Amniotic stem cell (primary cell): ENCODE measurements at regions not wholly inside any gene's neighbourhood (a gene's known extent, or its start where the extent isn't known, plus 50 kb on each side); places are given as distances from the start of the nearest gene placed in this dataset.
"Not testable (repeated sequence)": the region's sequence is repeated elsewhere in the genome, so short reads cannot be mapped to it uniquely, and the experiment has no call there.

Source experiments
- DNase-seq: peaks from one replicate; lab custom pipeline; 2025; lab: John Stamatoyannopoulos, UW

DNA sequence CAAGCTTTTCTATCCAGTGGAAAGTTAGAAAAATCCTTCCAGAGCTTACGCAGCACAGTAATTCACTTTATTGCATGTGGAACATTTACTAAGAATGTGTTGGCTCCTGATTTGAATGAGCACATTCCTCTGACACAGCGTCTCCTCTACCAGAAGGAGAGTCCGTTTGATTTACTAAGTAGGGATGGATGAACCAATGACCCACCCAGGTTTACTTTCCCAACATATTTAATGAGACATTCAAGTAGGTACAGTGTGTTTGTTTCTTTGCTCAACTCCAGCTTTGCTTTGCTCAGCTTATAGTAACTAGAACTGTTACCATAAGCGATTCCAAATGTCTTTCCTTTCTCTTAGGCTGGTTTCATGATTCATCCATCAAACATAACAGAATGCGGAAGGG is 161.7 kb downstream of the SMARCA1 start:
- no peak for DNase-seq

DNA sequence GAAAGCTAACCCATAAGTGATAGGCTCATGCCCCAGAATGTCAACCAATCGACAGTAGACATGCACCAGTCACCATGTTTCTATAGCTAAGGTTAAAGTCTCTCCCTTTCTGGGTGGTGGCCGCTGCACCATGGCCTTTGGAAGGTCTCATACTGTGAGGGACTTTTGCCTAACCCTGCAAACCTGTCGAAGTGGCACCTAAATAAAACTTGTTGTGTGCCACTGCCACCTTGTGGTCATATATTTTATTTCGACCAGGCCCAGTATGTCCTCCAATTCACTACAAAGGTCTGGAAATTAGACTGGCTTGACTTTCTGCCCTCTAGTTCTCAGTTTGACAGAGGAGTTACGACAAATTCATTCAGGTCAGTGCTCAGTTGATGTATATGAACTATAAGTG is 163.1 kb downstream of the SMARCA1 start:
- no peak for DNase-seq

DNA sequence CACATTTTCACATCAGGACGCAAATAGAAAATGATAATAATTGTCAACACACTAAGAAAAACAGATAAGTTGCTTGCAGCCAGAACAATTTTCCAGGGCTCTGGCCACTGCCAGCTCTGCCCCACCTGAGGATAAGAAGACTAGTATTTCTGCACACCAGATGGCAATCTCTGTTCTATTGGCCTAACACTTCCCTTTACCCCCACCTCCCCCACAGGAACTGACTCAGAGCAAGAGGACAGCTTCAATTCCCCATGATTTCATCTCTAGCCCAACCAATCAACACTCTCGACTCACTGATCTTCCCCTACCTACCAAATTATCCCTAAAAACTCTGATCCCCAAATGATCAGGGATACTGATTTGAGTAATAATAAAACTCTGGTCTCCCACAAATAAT is 164.0 kb downstream of the SMARCA1 start:
- no peak for DNase-seq

DNA sequence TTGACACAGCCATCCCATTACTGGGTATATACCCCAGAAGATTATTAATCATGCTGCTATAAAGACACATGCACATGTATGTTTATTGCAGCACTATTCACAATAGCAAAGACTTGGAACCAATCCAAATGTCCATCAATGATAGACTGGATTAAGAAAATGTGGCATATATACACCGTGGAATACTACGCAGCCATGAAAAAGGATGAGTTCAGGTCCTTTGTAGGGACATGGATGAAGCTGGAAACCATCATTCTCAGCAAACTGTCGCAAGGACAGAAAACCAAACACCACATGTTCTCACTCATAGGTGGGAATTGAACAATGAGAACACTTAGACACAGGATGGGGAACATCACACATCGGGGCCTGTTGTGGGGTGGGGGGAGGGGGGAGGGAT is 165.9 kb downstream of the SMARCA1 start:
- DNase-seq: not testable (repeated sequence)

DNA sequence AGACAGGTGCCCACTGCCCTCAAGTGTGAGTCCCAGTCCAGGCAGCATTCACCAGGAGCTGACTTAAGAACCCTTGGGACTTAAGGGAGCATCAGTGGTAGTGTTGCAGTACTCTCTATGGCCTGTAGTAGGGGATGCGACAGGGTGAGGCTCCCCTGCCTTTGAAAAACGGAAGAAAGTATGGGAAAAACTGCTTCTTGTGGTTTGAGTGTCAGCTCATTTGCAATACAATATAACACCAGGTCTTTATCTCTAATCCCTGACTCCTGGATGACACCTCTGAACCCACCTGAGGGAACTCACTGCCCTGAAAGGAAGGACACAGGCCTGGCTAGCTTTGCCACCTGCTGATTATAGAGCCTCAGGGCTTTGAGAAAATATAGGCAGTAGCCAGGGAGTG is 176.0 kb downstream of the SMARCA1 start:
- DNase-seq: no peak

DNA sequence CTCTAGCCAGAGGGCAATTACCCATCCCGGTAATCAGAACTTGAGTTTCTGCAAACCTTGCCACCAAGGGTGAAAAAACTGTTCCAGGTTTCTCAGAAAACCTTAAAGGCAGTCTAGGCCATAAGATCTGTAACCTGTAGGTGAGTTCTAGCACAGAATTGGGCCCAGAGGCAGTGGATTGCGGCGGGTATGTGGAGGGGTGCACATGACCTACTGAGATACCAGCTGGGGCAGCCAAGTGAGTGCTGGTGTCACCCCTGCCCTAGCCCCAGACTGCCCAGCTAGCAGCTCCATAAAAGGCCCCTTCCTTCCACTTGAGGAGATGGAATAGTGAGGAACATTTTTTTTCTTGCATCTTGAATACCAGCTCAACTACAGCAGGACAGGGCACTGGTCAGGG is 176.7 kb downstream of the SMARCA1 start:
- DNase-seq: no peak

DNA sequence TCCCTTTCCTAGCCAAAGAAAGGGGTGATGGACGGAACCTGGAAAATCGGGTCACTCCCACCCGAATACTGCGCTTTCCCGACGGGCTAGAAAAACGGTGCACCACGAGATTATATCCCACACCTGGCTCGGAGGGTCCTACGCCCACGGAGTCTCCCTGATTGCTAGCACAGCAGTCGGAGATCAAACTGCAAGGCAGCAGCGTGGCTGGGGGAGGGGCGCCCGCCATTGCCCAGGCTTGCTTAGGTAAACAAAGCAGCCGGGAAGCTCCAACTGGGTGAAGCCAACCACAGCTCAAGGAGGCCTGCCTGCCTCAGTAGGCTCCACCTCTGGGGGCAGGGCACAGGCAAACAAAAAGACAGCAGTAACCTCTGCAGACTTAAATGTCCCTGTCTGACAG is 186.0 kb downstream of the SMARCA1 start:
- not testable (repeated sequence) for DNase-seq

DNA sequence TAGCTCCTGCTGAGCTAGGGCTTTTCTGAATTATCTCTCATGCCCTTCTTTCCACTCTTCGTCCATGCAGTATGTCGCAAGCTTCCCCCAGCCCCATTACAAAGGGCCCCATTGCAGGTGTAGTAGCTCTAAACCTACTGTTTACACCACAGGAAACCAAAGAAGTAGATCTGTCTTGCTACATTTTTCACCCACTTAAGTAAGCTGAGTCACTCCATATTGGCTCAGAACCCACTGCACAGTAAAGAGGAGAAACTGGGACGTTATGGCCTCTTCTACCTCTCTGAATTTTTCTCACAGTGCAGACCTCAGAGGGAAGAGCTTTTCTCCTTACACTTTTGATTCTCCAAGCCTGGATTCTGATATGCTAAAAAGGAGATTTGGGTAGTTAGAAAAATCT is 200.2 kb downstream of the SMARCA1 start:
- no peak for DNase-seq

DNA sequence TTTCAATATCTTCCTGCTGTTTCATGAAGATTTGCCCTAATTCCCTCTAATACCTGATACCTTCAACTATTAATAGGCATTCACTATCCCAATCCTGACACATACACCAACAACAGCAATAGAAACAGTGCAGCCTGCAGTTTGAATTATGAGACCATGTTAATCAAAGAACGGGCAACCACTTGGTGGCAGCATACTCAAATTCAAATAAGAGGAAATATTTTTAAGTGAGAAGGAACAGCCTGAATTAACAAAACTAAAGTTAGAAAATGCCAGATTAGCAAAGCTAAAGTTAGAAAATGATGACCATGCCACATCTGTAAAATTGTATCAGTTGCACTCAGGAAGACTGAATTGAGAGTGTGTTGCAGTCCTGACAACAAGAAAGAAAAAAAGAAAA is 204.9 kb downstream of the SMARCA1 start:
- peak; percentile 23 for DNase-seq

DNA sequence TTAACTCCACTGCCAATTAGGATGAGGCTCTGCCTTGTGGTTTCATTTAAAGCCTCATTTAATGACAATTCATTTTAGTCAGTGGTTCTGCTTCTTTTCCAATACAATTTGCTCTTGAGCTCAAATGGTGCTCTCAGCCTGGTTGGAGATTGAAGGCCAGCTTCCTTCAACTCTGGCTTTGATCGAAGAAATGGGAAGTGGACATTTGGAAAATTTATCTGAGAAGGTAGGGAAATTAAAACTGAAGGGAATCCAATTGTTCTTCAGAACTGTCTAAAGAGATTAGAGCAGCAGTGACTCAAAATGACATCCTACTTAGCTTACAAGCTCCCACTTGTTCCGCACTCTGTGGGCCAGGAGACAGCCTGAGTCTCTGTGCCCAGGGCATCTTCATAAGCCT is 206.8 kb downstream of the SMARCA1 start:
- DNase-seq: no peak

DNA sequence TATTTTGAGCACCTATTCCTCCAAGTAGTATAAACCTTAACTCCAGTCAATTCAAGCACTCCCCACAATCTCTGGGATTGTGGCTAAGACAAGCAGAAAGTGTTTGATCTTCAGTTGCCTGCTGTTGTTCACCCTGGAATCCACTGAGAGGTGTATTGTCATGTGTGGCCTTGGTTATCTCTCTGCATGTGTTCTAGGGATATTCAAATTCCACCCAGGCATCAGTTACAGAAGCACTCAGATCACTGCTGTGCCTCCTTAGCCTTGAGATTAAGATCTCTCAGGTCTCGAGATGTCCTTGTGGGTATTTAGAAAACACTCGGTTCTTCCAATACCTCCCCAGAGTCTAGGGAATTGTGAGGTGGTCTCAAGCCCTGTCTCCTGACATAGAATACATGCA is 213.3 kb downstream of the SMARCA1 start:
- no peak for DNase-seq

DNA sequence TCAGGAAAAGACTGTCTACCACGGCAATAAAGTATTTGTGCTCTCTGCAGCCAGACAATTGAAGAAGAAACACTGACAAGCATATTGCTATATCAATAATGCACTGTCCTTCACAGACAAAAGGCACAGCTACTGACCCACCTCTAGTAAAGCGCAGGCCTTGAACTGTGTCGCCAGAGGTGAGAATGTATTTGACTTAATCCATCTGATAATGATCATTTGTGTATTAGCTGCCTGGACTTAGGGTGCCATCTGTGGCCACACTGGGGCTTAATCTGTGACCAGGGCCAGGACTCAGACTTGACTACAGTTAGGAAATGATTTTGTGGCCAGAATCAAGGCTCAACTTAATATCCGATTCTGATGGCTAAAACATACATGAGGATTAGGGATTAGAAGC is 260.4 kb downstream of the SMARCA1 start:
- no peak for DNase-seq

DNA sequence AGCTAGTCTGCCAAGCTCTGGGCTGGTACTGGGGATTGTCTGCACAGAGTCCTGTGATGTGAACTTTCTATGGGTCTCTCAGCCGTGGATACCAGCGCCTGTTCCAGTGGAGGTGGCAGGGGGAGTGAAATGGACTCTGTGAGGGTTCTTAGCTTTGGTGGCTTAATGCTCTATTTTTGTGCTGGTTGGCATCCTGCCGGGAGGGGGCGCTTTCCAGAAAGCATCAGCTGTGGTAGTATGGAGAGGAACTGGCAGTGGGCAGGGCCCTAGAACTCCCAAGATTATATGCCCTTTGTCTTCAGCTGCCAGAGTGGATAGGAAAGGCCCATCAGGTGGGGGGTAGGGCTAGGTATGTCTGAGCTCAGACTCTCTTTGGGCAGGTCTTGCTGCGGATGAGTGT is 267.8 kb downstream of the SMARCA1 start:
- DNase-seq: not testable (repeated sequence)

DNA sequence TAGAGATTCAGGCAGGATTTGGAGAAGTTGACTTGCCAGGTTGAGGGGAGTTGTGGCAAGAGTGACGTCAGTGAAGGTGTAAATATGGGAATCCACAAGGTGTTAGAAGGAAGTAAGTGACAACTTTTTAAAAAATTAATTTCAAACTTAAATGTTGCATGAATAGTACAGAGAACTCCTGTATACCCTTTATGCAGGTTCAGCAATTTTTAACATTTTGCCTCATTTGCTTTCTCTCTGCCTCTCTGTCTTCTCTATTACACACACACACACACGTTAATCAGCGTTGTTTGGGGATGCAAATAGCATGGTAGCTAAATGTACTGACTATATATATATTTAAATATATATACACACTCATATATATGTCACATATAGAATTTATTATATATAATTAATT is 273.7 kb downstream of the SMARCA1 start:
- no peak for DNase-seq

DNA sequence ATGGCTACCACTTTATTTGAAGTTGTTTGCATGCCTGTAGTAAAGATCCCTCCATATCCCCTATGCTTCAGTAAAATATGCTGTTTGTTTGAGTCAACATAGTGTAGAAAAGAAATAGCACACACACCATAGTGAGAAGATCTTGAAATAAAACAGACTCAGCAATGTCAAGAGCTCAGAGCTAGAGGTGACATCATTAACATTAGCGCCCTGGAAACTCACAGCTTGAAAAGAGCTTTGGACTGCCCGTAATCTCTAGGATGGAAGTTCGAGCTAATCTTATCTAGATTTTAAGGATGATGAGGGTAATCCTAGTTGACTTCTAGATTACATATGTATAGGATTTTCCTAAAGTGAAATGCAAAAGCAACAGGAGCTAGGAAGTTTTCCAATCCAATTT is 275.6 kb downstream of the SMARCA1 start:
- DNase-seq: no peak

DNA sequence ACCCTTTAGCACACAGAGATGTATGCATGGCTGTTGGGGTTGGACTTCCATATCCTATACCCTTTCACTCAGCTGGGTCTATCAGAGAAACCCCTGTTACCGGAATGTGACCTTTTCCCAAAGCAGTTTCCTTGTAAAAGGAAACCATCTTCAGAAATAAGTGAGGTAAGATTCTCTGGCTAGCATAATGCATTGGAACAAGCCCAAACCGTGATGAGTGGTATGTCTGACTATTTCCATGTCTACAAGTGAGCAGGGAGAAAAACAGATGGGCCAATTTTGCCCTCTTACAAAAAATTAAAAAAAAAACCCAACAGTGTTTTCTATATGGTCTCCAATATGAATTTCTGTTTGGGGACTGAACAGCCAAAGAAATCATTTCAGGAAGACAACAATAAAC is 283.9 kb downstream of the SMARCA1 start:
- no peak for DNase-seq

DNA sequence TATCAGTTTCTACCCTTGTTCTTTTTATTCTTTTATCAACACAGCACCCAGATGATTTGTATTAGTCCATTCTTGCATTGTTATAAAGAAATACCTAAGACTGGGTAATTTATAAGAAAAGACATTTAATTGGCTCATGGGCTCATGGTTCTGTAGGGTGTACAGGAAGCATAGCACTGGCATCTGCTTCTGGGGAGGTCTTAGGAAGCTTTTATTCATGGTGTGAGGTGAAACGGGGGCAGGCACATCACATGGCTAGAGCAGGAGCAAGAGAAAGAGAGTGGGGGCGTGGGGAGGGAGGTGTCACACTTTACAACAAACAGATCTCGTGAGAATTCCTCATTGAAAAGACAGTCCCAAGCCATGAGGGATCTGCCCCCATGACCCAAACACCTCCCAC is 285.3 kb downstream of the SMARCA1 start:
- DNase-seq: no peak

DNA sequence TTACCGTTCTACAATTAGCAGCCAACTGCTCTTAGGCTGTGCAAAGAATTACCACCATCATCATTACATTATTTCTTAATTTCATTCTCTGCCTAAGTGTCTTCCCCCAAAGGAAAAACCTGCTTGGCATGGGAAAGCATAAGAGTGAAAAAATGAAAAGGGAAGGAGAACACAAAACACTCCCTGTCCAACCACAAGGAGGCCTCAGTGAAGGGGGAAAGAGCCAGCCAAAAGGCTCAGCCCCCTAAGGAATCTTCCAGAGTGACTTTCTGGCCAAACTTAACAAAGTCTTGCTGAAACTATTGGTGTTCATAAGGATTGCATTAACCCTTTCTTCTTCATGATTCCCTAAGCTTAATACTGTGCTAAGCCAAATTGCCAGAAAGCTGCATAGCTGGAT is 287.4 kb downstream of the SMARCA1 start:
- DNase-seq: no peak

DNA sequence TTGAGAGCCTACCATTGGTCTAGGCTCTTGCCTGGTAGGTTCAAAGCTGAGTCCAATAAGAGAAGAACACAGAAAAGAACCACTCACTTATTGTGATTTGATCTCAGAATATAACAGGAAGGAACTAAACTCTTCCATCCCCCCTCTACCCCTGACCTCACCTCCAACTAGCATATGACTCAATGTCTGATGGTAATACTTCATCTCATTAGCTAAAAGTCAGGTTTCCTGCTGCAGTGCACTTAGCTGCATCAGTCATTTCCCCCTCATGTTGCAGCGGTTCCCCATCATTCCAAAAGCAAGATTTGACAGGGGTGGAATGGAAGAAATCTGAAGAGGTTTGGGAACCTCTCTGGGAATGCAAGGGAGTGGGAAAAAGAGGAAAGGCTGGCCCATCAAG is 289.5 kb downstream of the SMARCA1 start:
- no peak for DNase-seq

DNA sequence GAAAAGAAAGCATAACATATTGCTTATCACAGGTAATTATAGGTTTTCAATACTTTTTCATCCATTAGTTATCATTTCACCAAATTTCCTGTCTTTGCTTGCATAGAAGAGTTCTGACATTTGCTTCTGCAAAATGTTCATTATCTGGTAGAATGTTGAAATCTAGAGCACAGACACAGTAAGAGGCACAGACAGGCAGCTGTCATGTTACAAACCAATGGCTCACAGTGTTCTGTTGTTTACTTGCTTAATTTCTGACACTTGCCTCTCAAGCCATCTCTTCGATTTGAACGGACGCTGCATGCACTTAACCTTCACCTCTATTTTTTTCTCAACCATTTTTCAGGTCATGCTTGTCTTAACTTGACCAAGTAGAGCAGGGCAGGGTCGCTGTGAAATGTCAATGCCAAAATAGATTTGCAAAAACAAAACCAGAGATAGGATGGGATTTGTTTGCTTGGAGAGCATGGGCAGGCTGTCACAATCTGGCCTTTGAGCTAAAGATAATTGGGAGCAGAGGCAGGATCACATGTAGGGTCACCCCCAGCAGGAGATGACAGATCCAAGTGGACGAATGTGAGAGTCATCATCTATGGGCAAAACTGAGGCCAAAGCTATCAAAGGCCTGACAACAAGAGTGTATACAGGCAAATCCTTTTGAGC is 292.3 kb downstream of the SMARCA1 start:
- no peak for DNase-seq

DNA sequence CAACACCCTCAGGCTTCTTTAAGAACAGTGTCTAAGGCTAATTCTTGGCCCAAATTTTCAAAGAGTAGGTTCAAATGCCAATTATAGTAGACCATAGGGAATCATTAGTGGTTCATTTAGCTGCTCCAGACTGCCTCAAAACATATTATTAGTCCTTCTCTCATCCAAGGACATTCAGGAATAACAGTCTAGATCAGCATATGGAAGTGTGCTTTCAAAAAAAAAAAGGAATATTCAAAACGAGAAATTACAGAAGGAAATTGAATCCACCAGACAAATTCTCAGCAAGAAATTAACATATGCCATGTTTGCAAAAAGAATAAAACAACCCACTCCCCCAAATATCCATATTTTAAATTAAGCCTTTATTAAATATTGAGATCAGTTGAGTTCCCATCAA is 293.1 kb downstream of the SMARCA1 start:
- no peak for DNase-seq

DNA sequence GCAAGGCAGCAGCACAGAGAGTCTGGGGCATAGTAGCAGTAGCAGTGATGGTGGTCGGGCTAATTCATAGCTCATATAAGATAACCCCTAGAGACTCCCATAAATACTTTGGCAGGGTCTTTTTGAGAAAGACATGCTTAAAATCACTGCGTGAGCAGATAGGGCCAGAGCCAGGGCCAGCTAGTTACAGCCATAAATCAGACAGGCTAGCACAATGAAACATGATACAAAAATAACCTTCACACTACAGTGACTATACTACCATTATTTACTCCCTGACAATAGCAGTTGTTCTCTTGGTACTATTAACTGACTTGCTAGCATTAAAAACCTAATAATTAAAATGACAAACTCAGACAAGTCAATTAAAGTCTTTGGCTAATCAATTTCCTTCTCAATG is 295.9 kb downstream of the SMARCA1 start:
- no peak for DNase-seq

DNA sequence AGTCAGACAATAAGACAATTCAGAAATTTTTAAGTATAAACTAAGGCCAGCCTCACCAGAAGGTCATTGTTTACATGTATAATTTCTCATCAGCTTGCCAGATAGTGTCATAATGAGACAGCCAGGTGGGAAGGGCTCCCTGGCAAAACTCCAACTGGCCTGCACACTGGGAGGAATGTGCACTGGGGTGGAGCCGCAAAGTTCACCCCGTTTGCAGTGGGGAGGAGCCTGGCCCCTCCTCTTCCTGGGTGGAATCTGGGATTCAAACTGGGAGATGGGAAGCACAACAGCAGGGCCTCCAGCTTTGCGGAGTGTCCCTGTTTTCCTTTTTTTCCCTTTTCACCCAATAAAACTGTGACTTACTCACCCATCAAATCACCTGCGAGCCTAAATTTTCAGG is 329.9 kb downstream of the SMARCA1 start:
- DNase-seq: no peak

DNA sequence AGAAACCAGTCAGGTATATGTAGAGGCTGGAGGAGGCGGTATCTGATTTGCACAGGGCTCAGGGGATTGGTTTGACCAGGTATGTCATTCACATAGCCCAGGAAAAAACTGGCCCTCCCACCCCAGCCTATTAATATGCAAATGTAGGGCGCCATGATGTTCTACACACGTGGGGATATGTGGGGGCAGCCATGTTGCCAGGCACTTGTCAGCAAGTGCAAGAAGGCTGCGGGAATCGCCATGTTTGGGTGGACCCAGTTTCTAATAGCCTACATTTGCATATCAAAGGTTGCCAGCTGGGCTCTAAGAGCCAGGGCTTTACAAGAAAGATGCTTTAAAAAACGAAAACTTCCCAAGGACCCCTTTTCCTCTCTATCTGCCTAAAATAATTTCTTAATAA is 335.1 kb downstream of the SMARCA1 start:
- DNase-seq: no peak

DNA sequence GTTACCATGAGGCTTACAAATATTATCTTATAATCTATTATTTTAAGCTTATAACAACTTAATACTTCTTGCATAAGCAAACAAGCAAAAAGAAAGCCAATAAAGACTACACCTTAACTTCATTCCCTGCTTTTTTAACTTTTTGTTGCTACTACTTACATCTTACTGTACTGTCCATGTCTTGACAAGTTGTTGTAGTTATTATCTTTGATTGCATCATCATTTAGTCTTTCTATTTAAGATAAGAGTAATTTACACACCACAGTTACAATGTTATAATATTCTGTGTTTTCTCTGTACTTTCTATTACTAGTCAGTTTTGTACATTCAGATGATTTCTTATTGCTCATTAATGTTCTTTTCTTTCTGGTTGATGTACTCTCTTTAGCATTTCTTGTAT is 346.6 kb downstream of the SMARCA1 start:
- no peak for DNase-seq
